WTC11 (cell line): ENCODE measurements at regions not wholly inside any gene's neighbourhood (a gene's known extent, or its start where the extent isn't known, plus 50 kb on each side); places are given as distances from the start of the nearest gene placed in this dataset.

Experiments
- ATAC-seq: fragments of 200-7000 bp; cut with Tn5 transposase; 2 replicates; pipeline ENCODE4 v1.10.0; 2021; ENCODE audit warnings: mild to moderate bottlenecking, moderate library complexity
- CTCF ChIA-PET: fragments of 300-600 bp; sonication (Branson Sonifier 250); formaldehyde crosslinking; loops from one replicate; lab custom pipeline; 2021; ENCODE audit warnings: antibody characterized with exemption; lab: Charles Lee
- POLR2A ChIA-PET: fragments of 350-600 bp; sonication (Branson Sonifier 250); formaldehyde crosslinking; loops from one replicate; lab custom pipeline; 2021; ENCODE audit warnings: antibody characterized with exemption; lab: Charles Lee
- DNase-seq: peaks from one replicate; pipeline ENCODE4 v3.0.0; 2021; ENCODE audit warnings: low spot score
- H3K27ac Mint-ChIP-seq: 2 replicates; pipeline ENCODE4 v1.8.0; 2021; ENCODE audit warnings: mixed read lengths
- H3K27me3 Mint-ChIP-seq: 2 replicates; pipeline ENCODE4 v1.8.0; 2021; ENCODE audit warnings: low read depth, mild to moderate bottlenecking, moderate library complexity, mixed read lengths
- H3K36me3 Mint-ChIP-seq: 2 replicates; pipeline ENCODE4 v1.8.0; 2021; ENCODE audit warnings: mixed read lengths
- H3K4me1 Mint-ChIP-seq: 2 replicates; pipeline ENCODE4 v1.8.0; 2022; ENCODE audit warnings: mixed read lengths
- H3K4me3 Mint-ChIP-seq: 2 replicates; pipeline ENCODE4 v1.8.0; 2021; ENCODE audit warnings: mild to moderate bottlenecking, moderate library complexity, mixed read lengths
- H3K9me3 Mint-ChIP-seq: 2 replicates; pipeline ENCODE4 v1.8.0; 2021; ENCODE audit warnings: mixed read lengths
- CTCF ChIP-seq: fragments of 200-600 bp; IDR thresholded peaks from 2 replicates; pipeline ENCODE4 v1.8.0; 2022; ENCODE audit warnings: antibody characterized with exemption
- EMX1 ChIP-seq: fragments of 250-450 bp; sonication (Bioruptor Pico); IDR thresholded peaks from 2 replicates; pipeline ENCODE4 v1.8.0; 2021; ENCODE audit warnings: mild to moderate bottlenecking
- FOXJ3 ChIP-seq: sonication (generic); formaldehyde crosslinking; IDR thresholded peaks from 2 replicates; pipeline ENCODE4 v1.9.0; 2021; ENCODE audit warnings: missing genetic modification reagents, mild to moderate bottlenecking, borderline replicate concordance
- GRHL2 ChIP-seq: fragments of 250-450 bp; sonication (Bioruptor Pico); IDR thresholded peaks from 2 replicates; pipeline ENCODE4 v1.8.0; 2022; ENCODE audit warnings: mild to moderate bottlenecking, moderate library complexity; ENCODE audit not compliant: insufficient replicate concordance, severe bottlenecking
- MYBL2 ChIP-seq: sonication (generic); formaldehyde crosslinking; IDR thresholded peaks from 2 replicates; pipeline ENCODE4 v1.8.1; 2023; ENCODE audit warnings: mild to moderate bottlenecking, moderate library complexity, missing genetic modification reagents
- NFE2L1 ChIP-seq: sonication (generic); formaldehyde crosslinking; IDR thresholded peaks from 2 replicates; pipeline ENCODE4 v1.8.1; 2023; ENCODE audit warnings: missing genetic modification reagents
- NR1H2 ChIP-seq: sonication (generic); formaldehyde crosslinking; IDR thresholded peaks from 2 replicates; pipeline ENCODE4 v1.9.0; 2021; ENCODE audit warnings: mild to moderate bottlenecking, moderate library complexity, missing genetic modification reagents
- PRDM15 ChIP-seq: sonication (generic); formaldehyde crosslinking; IDR thresholded peaks from 2 replicates; pipeline ENCODE4 v1.8.0; 2022; ENCODE audit warnings: missing genetic modification reagents
- RELA ChIP-seq: sonication (generic); formaldehyde crosslinking; IDR thresholded peaks from 2 replicates; pipeline ENCODE4 v1.8.1; 2022; ENCODE audit warnings: missing genetic modification reagents, mild to moderate bottlenecking, borderline replicate concordance
- SMAD3 ChIP-seq: sonication (generic); formaldehyde crosslinking; IDR thresholded peaks from 2 replicates; pipeline ENCODE4 v1.8.0; 2022; ENCODE audit warnings: missing genetic modification reagents, mild to moderate bottlenecking, borderline replicate concordance
- ZMAT4 ChIP-seq: fragments of 250-450 bp; sonication (Bioruptor Pico); IDR thresholded peaks from 2 replicates; pipeline ENCODE4 v1.9.0; 2021; ENCODE audit warnings: mild to moderate bottlenecking
- ZNF138 ChIP-seq: sonication (generic); formaldehyde crosslinking; conservative IDR thresholded peaks from 2 replicates; pipeline ENCODE4 v1.8.1; 2022; ENCODE audit warnings: mild to moderate bottlenecking, moderate library complexity, missing genetic modification reagents
- TF ChIP-seq, protein P1 (sequence below): sonication (generic); formaldehyde crosslinking; IDR thresholded peaks from 2 replicates; pipeline ENCODE4 v1.8.0; 2023; ENCODE audit warnings: missing genetic modification reagents, mild to moderate bottlenecking, borderline replicate concordance
- TF ChIP-seq, protein P2 (sequence below): sonication (generic); formaldehyde crosslinking; IDR thresholded peaks from 2 replicates; pipeline ENCODE4 v1.8.1; 2022; ENCODE audit warnings: low read depth, mild to moderate bottlenecking, moderate library complexity, missing genetic modification reagents, borderline replicate concordance

DNA sequence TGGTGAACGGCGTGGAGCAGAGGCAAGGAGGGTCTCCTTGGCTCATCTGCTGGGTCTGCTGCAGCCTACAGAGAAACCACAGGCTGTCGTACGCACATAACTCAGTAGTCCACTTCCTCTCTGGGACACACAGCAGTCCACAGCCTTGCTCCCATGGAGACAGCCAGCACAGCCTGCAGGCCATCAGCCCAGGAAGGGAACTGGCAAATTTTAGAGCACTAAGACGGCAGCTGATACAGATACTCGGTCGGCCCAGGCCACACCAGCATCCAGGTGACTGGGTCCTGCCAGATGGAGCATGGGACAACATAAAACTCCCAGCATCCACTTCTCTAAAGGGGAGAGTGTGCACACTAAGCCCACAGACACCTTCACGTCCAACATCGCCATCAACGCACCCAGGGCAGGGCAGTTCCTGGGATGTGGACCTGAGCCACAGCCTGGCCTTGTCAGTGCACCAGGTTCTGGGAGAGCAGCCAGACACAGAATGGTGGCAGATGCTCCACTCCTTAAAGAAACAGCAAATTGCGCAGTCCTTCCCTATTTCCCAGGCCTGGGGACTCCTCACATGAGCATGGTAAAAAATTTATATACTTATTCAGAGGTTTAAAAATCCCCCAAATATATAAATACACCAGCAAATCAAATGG lies 247.1 kb upstream of the RAB4A start:
- ChIA-PET CTCF (no interaction called here), POLR2A (no interaction called here)
- no peak for ATAC-seq
- Mint-ChIP-seq H3K4me3 (no peak overlapping the region), H3K4me1 (peaks cover 42% of the 10 kb centered on the region), H3K9me3 (no peaks in the 10 kb centered on the region), H3K36me3 (no peaks in the 10 kb centered on the region)
- TF ChIP-seq SMAD3 (CRISPR knock-in tag) (no peak), MYBL2 (CRISPR knock-in tag) (no peak), NR1H2 (CRISPR knock-in tag) (no peak), ZNF138 (no peak), PRDM15 (no peak), ZMAT4 (CRISPR knock-in tag) (no peak), NFE2L1 (CRISPR knock-in tag) (no peak), CTCF (no peak), FOXJ3 (CRISPR knock-in tag) (no peak)
- TF ChIP-seq, protein P1, sequence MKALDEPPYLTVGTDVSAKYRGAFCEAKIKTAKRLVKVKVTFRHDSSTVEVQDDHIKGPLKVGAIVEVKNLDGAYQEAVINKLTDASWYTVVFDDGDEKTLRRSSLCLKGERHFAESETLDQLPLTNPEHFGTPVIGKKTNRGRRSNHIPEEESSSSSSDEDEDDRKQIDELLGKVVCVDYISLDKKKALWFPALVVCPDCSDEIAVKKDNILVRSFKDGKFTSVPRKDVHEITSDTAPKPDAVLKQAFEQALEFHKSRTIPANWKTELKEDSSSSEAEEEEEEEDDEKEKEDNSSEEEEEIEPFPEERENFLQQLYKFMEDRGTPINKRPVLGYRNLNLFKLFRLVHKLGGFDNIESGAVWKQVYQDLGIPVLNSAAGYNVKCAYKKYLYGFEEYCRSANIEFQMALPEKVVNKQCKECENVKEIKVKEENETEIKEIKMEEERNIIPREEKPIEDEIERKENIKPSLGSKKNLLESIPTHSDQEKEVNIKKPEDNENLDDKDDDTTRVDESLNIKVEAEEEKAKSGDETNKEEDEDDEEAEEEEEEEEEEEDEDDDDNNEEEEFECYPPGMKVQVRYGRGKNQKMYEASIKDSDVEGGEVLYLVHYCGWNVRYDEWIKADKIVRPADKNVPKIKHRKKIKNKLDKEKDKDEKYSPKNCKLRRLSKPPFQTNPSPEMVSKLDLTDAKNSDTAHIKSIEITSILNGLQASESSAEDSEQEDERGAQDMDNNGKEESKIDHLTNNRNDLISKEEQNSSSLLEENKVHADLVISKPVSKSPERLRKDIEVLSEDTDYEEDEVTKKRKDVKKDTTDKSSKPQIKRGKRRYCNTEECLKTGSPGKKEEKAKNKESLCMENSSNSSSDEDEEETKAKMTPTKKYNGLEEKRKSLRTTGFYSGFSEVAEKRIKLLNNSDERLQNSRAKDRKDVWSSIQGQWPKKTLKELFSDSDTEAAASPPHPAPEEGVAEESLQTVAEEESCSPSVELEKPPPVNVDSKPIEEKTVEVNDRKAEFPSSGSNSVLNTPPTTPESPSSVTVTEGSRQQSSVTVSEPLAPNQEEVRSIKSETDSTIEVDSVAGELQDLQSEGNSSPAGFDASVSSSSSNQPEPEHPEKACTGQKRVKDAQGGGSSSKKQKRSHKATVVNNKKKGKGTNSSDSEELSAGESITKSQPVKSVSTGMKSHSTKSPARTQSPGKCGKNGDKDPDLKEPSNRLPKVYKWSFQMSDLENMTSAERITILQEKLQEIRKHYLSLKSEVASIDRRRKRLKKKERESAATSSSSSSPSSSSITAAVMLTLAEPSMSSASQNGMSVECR (CRISPR knock-in tag) = no peak
- TF ChIP-seq, all 79 proteins: peak for 0
- H3K27ac Mint-ChIP-seq = no peak overlapping the region
- peaks cover 30% of the 10 kb centered on the region for H3K27me3 Mint-ChIP-seq
- no peak for DNase-seq

DNA sequence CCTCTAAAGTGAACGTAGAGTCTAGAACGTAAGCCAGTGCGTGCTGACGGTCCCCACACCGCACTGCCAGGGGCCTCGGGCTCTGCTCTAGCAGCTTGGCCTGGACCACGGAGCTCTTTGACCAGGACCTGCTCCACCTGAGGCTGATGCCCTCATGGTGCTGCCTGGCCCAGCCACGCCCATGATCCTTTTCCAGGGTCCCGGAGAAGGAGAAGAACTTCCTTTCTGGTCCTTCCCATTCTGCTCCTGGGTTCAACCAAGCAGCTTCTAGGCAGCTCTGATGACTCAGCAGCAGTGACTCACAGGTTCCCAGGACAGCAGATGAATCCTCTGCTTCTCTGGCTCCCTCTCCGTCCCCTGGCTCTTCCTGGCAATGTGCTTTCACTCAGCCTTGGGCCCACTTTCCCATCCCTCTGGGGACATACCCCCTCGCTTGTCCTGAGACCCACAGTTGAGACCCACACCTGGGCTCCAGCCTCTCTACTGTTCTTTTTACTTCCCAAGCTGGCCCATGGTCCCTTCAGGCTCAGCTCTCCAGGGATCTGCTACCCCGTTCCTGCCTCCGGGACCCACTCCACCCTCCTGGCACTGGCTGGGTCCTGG lies 246.3 kb upstream of the RAB4A start:
- DNase-seq = no peak
- H3K36me3 Mint-ChIP-seq = no peaks in the 10 kb centered on the region
- ATAC-seq = no peak
- peaks cover 30% of the 10 kb centered on the region for H3K27me3 Mint-ChIP-seq
- POLR2A ChIA-PET = no interaction called here
- H3K4me3 Mint-ChIP-seq = no peak overlapping the region
- H3K9me3 Mint-ChIP-seq = no peaks in the 10 kb centered on the region
- CTCF ChIA-PET = no interaction called here
- no peak overlapping the region for H3K27ac Mint-ChIP-seq
- TF ChIP-seq, protein P2, sequence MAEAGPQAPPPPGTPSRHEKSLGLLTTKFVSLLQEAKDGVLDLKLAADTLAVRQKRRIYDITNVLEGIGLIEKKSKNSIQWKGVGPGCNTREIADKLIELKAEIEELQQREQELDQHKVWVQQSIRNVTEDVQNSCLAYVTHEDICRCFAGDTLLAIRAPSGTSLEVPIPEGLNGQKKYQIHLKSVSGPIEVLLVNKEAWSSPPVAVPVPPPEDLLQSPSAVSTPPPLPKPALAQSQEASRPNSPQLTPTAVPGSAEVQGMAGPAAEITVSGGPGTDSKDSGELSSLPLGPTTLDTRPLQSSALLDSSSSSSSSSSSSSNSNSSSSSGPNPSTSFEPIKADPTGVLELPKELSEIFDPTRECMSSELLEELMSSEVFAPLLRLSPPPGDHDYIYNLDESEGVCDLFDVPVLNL = no peak
- TF ChIP-seq GRHL2 (CRISPR knock-in tag) = no peak
- TF ChIP-seq EMX1 (CRISPR knock-in tag) = no peak
- no peak for TF ChIP-seq RELA (CRISPR knock-in tag)
- H3K4me1 Mint-ChIP-seq = peaks cover 48% of the 10 kb centered on the region
